Subcutaneous abdominal adipose tissue (tissue), 5 donors: ENCODE measurements at regions not wholly inside any gene's neighbourhood (a gene's known extent, or its start where the extent isn't known, plus 50 kb on each side); places are given as distances from the start of the nearest gene placed in this dataset.
"Not testable (repeated sequence)": the region's sequence is repeated elsewhere in the genome, so short reads cannot be mapped to it uniquely, and the experiment has no call there.

ENCODE experiments used
- H3K27ac ChIP-seq: one replicate; pipeline ENCODE4 v1.7.0; 2013; ENCODE audit warnings: low read depth, mild to moderate bottlenecking, inconsistent platforms, low read length, moderate library complexity
- H3K27me3 ChIP-seq, 5 donors: one replicate each; pipeline ENCODE4 v1.7.0; 2013; ENCODE audit warnings: low read length in 5 of 5, inconsistent platforms in 1 of 5; ENCODE audit not compliant: control insufficient read depth in 5 of 5, insufficient read depth in 4 of 5
- H3K36me3 ChIP-seq, 5 donors: one replicate each; pipeline ENCODE4 v1.7.0; 2013; ENCODE audit warnings: low read length in 5 of 5; ENCODE audit not compliant: control insufficient read depth in 5 of 5, insufficient read depth in 5 of 5
- H3K4me1 ChIP-seq, 5 donors: one replicate each; pipeline ENCODE4 v1.7.0; 2013; ENCODE audit warnings: low read length in 5 of 5, mild to moderate bottlenecking in 3 of 5, moderate library complexity in 1 of 5; ENCODE audit not compliant: control insufficient read depth in 5 of 5, insufficient read depth in 5 of 5
- H3K4me3 ChIP-seq, 5 donors: one replicate each; pipeline ENCODE4 v1.7.0; 2013; ENCODE audit warnings: low read length in 5 of 5, low read depth in 1 of 5
- H3K9ac ChIP-seq, 5 donors: one replicate each; pipeline ENCODE4 v1.7.0; 2013; ENCODE audit warnings: low read length in 5 of 5, mild to moderate bottlenecking in 4 of 5, moderate library complexity in 3 of 5
- H3K9me3 ChIP-seq, 5 donors: one replicate each; pipeline ENCODE4 v1.7.0; 2013; ENCODE audit warnings: low read length in 5 of 5; ENCODE audit not compliant: control insufficient read depth in 5 of 5
- donor health status: healthy.
- donor health status: healthy.
- donor health status: healthy.
- donor health status: healthy.
- donor health status: healthy.

GRCh38 chr1:5611851-5612250, 380.4 kb downstream of the NPHP4 start:
- peaks cover 5 to 17% (median 13%) of the 10 kb centered on the region in 5 donors for H3K27me3 ChIP-seq
- no peak overlapping the region for H3K4me3 ChIP-seq
- peaks cover 2 to 14% (median 4%) of the 10 kb centered on the region in 5 donors for H3K9me3 ChIP-seq
- H3K4me1 ChIP-seq = no peaks in the 10 kb centered on the region
- H3K36me3 ChIP-seq = no peaks in the 10 kb centered on the region
- H3K9ac ChIP-seq = no peak overlapping the region
- H3K27ac ChIP-seq = no peak overlapping the region

- Histone ChIP-seq H3K9me3 (peaks cover 2 to 14% (median 4%) of the 10 kb centered on the region in 5 donors), H3K27ac (no peak overlapping the region), H3K4me3 (no peak overlapping the region), H3K9ac (no peak overlapping the region), H3K36me3 (no peaks in the 10 kb centered on the region), H3K27me3 (peaks cover 5 to 13% (median 11%) of the 10 kb centered on the region in 5 donors), H3K4me1 (no peaks in the 10 kb centered on the region)
These were observed 380.8 kb downstream of the NPHP4 start for GRCh38 chr1:5611431-5611830.

- Histone ChIP-seq H3K4me1 (no peaks in the 10 kb centered on the region), H3K36me3 (no peaks in the 10 kb centered on the region), H3K9ac (no peak overlapping the region), H3K27me3 (peaks cover 5 to 11% (median 9%) of the 10 kb centered on the region in 5 donors), H3K27ac (no peak overlapping the region), H3K9me3 (peaks cover 2 to 14% (median 4%) of the 10 kb centered on the region in 5 donors), H3K4me3 (no peak overlapping the region)
These were observed 381.8 kb downstream of the NPHP4 start for GRCh38 chr1:5610432-5610831.

GRCh38 chr1:5603353-5604104, 388.7 kb downstream of the NPHP4 start:
- Histone ChIP-seq H3K27me3 (peaks cover 0 to 9% (median 7%) of the 10 kb centered on the region in 5 donors), H3K9ac (no peak overlapping the region), H3K27ac (no peak overlapping the region), H3K9me3 (peaks cover 0 to 2% (median 0%) of the 10 kb centered on the region in 5 donors), H3K36me3 (no peaks in the 10 kb centered on the region), H3K4me3 (no peak overlapping the region), H3K4me1 (peaks cover 0 to 4% (median 1%) of the 10 kb centered on the region in 5 donors)

- not testable (repeated sequence) for H3K9me3 ChIP-seq, H3K36me3 ChIP-seq, H3K27me3 ChIP-seq, H3K9ac ChIP-seq, H3K27ac ChIP-seq, H3K4me3 ChIP-seq
- peaks cover 0 to 10% (median 9%) of the 10 kb centered on the region in 5 donors for H3K4me1 ChIP-seq
These were observed 389.5 kb downstream of the NPHP4 start for GRCh38 chr1:5602718-5603117.

GRCh38 chr1:5601516-5601915, 390.7 kb downstream of the NPHP4 start:
- Histone ChIP-seq H3K9me3 (no peaks in the 10 kb centered on the region), H3K27ac (no peak overlapping the region), H3K27me3 (peaks cover 0 to 9% (median 7%) of the 10 kb centered on the region in 5 donors), H3K36me3 (no peaks in the 10 kb centered on the region), H3K4me1 (peaks cover 0 to 11% (median 9%) of the 10 kb centered on the region in 5 donors), H3K9ac (no peak overlapping the region), H3K4me3 (no peak overlapping the region)

GRCh38 chr1:5599541-5599940, 392.7 kb downstream of the NPHP4 start:
- no peak overlapping the region for H3K27ac ChIP-seq
- peaks cover 0 to 11% (median 9%) of the 10 kb centered on the region in 5 donors for H3K4me1 ChIP-seq
- H3K9ac ChIP-seq = no peak overlapping the region
- H3K27me3 ChIP-seq = peaks cover under 1 to 14% (median 8%) of the 10 kb centered on the region in 5 donors
- H3K36me3 ChIP-seq = no peaks in the 10 kb centered on the region
- no peaks in the 10 kb centered on the region for H3K9me3 ChIP-seq
- no peak overlapping the region for H3K4me3 ChIP-seq

GRCh38 chr1:5598824-5599395, 393.3 kb downstream of the NPHP4 start:
- H3K27me3 ChIP-seq = peaks cover 6 to 20% (median 7%) of the 10 kb centered on the region in 5 donors
- no peaks in the 10 kb centered on the region for H3K36me3 ChIP-seq
- H3K9ac ChIP-seq = no peak overlapping the region
- H3K4me3 ChIP-seq = no peak overlapping the region
- peaks cover 0 to 11% (median 9%) of the 10 kb centered on the region in 5 donors for H3K4me1 ChIP-seq
- H3K9me3 ChIP-seq = no peaks in the 10 kb centered on the region
- no peak overlapping the region for H3K27ac ChIP-seq

GRCh38 chr1:5597991-5598823, 394.0 kb downstream of the NPHP4 start:
- no peak overlapping the region for H3K4me3 ChIP-seq
- H3K27me3 ChIP-seq = peaks cover 6 to 24% (median 11%) of the 10 kb centered on the region in 5 donors
- H3K27ac ChIP-seq = no peak overlapping the region
- H3K9ac ChIP-seq = no peak overlapping the region
- peaks cover 0 to 11% (median 9%) of the 10 kb centered on the region in 5 donors for H3K4me1 ChIP-seq
- H3K9me3 ChIP-seq = no peaks in the 10 kb centered on the region
- no peaks in the 10 kb centered on the region for H3K36me3 ChIP-seq
